GM23338 (cell line): ENCODE measurements at regions not wholly inside any gene's neighbourhood (a gene's known extent, or its start where the extent isn't known, plus 50 kb on each side); places are given as distances from the start of the nearest gene placed in this dataset.

Experiments
- ATAC-seq: fragments of 200-7000 bp; cut with Tn5 transposase; 3 replicates; pipeline ENCODE4 v1.9.1; 2020
- DNase-seq: peaks from one replicate; pipeline ENCODE4 v3.0.0-alpha.2; 2015; ENCODE audit warnings: low spot score
- H2AFZ ChIP-seq: fragments of 200-600 bp; sonication (generic); 2 replicates; pipeline ENCODE4 v1.8.0; 2016; ENCODE audit warnings: antibody characterized with exemption, mild to moderate bottlenecking, moderate library complexity
- H3F3A ChIP-seq: fragments of 200-600 bp; sonication (generic); replicated peaks from 2 replicates; pipeline ENCODE4 v1.8.0; 2017; ENCODE audit warnings: antibody characterized with exemption, mixed run types, low read depth
- H3K27ac ChIP-seq: fragments of 200-600 bp; sonication (generic); 2 replicates; pipeline ENCODE4 v1.6.1; 2016; ENCODE audit warnings: low read depth
- H3K27me3 ChIP-seq: fragments of 200-600 bp; sonication (generic); 2 replicates; pipeline ENCODE4 v1.8.0; 2016; ENCODE audit warnings: mild to moderate bottlenecking, mixed run types, moderate library complexity; ENCODE audit not compliant: insufficient read depth
- H3K36me3 ChIP-seq: fragments of 200-600 bp; sonication (generic); 2 replicates; pipeline ENCODE4 v1.8.0; 2016; ENCODE audit warnings: mild to moderate bottlenecking; ENCODE audit not compliant: insufficient read depth
- H3K4me1 ChIP-seq: fragments of 200-600 bp; sonication (generic); 2 replicates; pipeline ENCODE4 v1.8.0; 2016; ENCODE audit warnings: mild to moderate bottlenecking, moderate library complexity; ENCODE audit not compliant: insufficient read depth
- H3K4me2 ChIP-seq: fragments of 200-600 bp; sonication (generic); 2 replicates; pipeline ENCODE4 v1.7.1; 2017; ENCODE audit warnings: mixed run types
- H3K4me3 ChIP-seq: fragments of 200-600 bp; sonication (generic); 2 replicates; pipeline ENCODE4 v1.6.1; 2016; ENCODE audit warnings: mixed run types
- H3K79me2 ChIP-seq: fragments of 200-600 bp; sonication (generic); replicated peaks from 2 replicates; pipeline ENCODE4 v1.8.0; 2017; ENCODE audit warnings: mild to moderate bottlenecking; ENCODE audit not compliant: insufficient read depth
- H3K9me2 ChIP-seq: fragments of 200-600 bp; sonication (generic); 2 replicates; pipeline ENCODE4 v1.8.0; 2017; ENCODE audit not compliant: insufficient read depth
- H4K20me1 ChIP-seq: fragments of 200-600 bp; sonication (generic); replicated peaks from 2 replicates; pipeline ENCODE4 v1.8.0; 2017; ENCODE audit warnings: mild to moderate bottlenecking; ENCODE audit not compliant: insufficient read depth
- H3K27ac Mint-ChIP-seq: 2 replicates; pipeline ENCODE4 v1.8.0; 2020; ENCODE audit warnings: inconsistent platforms, mild to moderate bottlenecking, moderate library complexity, mixed read lengths
- H3K27me3 Mint-ChIP-seq: 3 replicates; pipeline ENCODE4 v1.8.0; 2022; ENCODE audit warnings: low read depth, mild to moderate bottlenecking, moderate library complexity, mixed read lengths, inconsistent platforms; ENCODE audit not compliant: insufficient read depth, poor library complexity
- H3K36me3 Mint-ChIP-seq: 3 replicates; pipeline ENCODE4 v1.8.0; 2021; ENCODE audit warnings: low read depth, mild to moderate bottlenecking, inconsistent platforms, moderate library complexity, mixed read lengths
- H3K4me1 Mint-ChIP-seq: 3 replicates; pipeline ENCODE4 v1.8.0; 2020; ENCODE audit warnings: mild to moderate bottlenecking, inconsistent platforms, mixed read lengths
- H3K4me3 Mint-ChIP-seq: 3 replicates; pipeline ENCODE4 v1.8.0; 2021; ENCODE audit warnings: moderate library complexity, mild to moderate bottlenecking, inconsistent platforms, mixed read lengths
- H3K9me3 Mint-ChIP-seq: 3 replicates; pipeline ENCODE4 v1.8.0; 2020; ENCODE audit warnings: moderate library complexity, mild to moderate bottlenecking, inconsistent platforms, mixed read lengths
- CREB1 ChIP-seq: fragments of 250-450 bp; sonication (Bioruptor Pico); IDR thresholded peaks from 2 replicates; pipeline ENCODE4 v1.5.0; 2020; ENCODE audit warnings: low read depth, mild to moderate bottlenecking, moderate library complexity
- CTCF ChIP-seq, 2 experiments: fragments of 200-600 bp in 1 of 2; sonication (generic) in 1 of 2; conservative IDR thresholded peaks; 2 replicates each; pipeline versions ENCODE4 v1.5.1 to v1.6.1; 2016 to 2017; ENCODE audit warnings: antibody characterized with exemption in 2 of 2, low read depth in 2 of 2, mild to moderate bottlenecking in 2 of 2, moderate library complexity in 1 of 2
- EZH2 ChIP-seq: fragments of 200-600 bp; sonication (generic); IDR thresholded peaks from one replicate; pipeline ENCODE4 v1.8.0; 2017; ENCODE audit warnings: antibody characterized with exemption, mild to moderate bottlenecking, low read depth; ENCODE audit not compliant: unreplicated experiment
- EZH2phosphoT487 ChIP-seq: fragments of 200-600 bp; sonication (generic); IDR thresholded peaks from one replicate; pipeline ENCODE4 v1.8.1; 2018; ENCODE audit warnings: antibody characterized with exemption; ENCODE audit not compliant: unreplicated experiment
- JUNB ChIP-seq: IDR thresholded peaks from one replicate; pipeline ENCODE4 v1.6.1; 2016; ENCODE audit warnings: antibody characterized with exemption; ENCODE audit not compliant: unreplicated experiment
- NANOG ChIP-seq: IDR thresholded peaks from 2 replicates; pipeline ENCODE4 v1.6.1; 2016; ENCODE audit warnings: antibody characterized with exemption, borderline replicate concordance
- POLR2AphosphoS5 ChIP-seq: IDR thresholded peaks from 2 replicates; pipeline ENCODE4 v1.6.1; 2016; ENCODE audit warnings: antibody characterized with exemption, low read depth
- STAT1 ChIP-seq: IDR thresholded peaks from one replicate; pipeline ENCODE4 v1.6.1; 2016; ENCODE audit warnings: antibody characterized with exemption; ENCODE audit not compliant: unreplicated experiment
- ZNF114 ChIP-seq: fragments of 250-450 bp; sonication (Bioruptor Pico); IDR thresholded peaks from 2 replicates; pipeline ENCODE4 v1.5.0; 2020; ENCODE audit warnings: mild to moderate bottlenecking, moderate library complexity
- ZNF331 ChIP-seq: fragments of 250-450 bp; sonication (Bioruptor Pico); IDR thresholded peaks from 2 replicates; pipeline ENCODE4 v1.5.0; 2020; ENCODE audit warnings: low read depth, mild to moderate bottlenecking, moderate library complexity
- TF ChIP-seq, protein P1 (sequence below): IDR thresholded peaks from 2 replicates; pipeline ENCODE4 v1.6.1; 2016; ENCODE audit warnings: antibody characterized with exemption
- TF ChIP-seq, protein P2 (sequence below): IDR thresholded peaks from one replicate; pipeline ENCODE4 v1.6.1; 2018; ENCODE audit warnings: antibody characterized with exemption; ENCODE audit not compliant: unreplicated experiment
- TF ChIP-seq, protein P3 (sequence below): fragments of 250-450 bp; sonication (Bioruptor Pico); IDR thresholded peaks from 2 replicates; pipeline ENCODE4 v1.5.0; 2020; ENCODE audit warnings: mild to moderate bottlenecking, moderate library complexity

DNA sequence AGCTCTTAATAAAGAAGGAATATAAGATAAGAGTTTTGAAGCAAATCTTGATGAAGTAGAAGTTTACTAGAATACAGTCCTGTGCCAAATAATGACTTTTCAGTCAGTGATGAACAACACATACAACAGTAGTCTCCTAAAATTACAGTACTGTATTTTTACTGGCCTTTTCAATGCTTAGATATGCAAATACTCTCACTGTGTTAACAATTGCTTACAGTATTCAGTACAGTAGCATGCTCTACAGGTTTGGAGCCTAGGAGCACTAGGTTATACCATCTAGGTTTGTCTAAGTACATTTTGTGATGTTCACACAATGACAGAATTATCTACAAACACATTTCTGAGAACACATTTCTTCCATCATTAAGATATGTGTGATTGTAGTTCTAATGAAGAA lies 316.7 kb upstream of the KLHL1 start:
- Mint-ChIP-seq H3K36me3 (no peaks in the 10 kb centered on the region), H3K9me3 (no peaks in the 10 kb centered on the region), H3K4me1 (peaks cover 10% of the 10 kb centered on the region), H3K4me3 (no peak overlapping the region), H3K27me3 (no peaks in the 10 kb centered on the region), H3K27ac (no peak overlapping the region)
- Histone ChIP-seq H3K27me3 (no peaks in the 10 kb centered on the region), H3K4me2 (0 out of 2 replicates have a peak overlapping the region, but pooled peaks have one; percentile 4), H4K20me1 (no peaks in the 10 kb centered on the region), H3F3A (no peaks in the 10 kb centered on the region), H3K36me3 (no peaks in the 10 kb centered on the region), H3K9me2 (no peaks in the 10 kb centered on the region), H3K79me2 (no peaks in the 10 kb centered on the region), H3K4me1 (peaks cover 8% of the 10 kb centered on the region; the same call in 1 of the 2 replicates), H3K4me3 (no peak overlapping the region), H2AFZ (no peak overlapping the region; the same call in 1 of the 2 replicates), H3K27ac (peak overlapping the region; percentile 33; the same call in 1 of the 2 replicates)
- DNase-seq, result no peak
- no peak for ATAC-seq
- TF ChIP-seq ZNF114, result no peak
- TF ChIP-seq CTCF (conservative IDR thresholded peaks at IDR 0.05; ENCODE audit: low read depth in 2 of 2), result no peak
- TF ChIP-seq NANOG, result no peak
- no peak for TF ChIP-seq CREB1 (CRISPR knock-in tag)
- no peak for TF ChIP-seq EZH2phosphoT487
- TF ChIP-seq, protein P1, sequence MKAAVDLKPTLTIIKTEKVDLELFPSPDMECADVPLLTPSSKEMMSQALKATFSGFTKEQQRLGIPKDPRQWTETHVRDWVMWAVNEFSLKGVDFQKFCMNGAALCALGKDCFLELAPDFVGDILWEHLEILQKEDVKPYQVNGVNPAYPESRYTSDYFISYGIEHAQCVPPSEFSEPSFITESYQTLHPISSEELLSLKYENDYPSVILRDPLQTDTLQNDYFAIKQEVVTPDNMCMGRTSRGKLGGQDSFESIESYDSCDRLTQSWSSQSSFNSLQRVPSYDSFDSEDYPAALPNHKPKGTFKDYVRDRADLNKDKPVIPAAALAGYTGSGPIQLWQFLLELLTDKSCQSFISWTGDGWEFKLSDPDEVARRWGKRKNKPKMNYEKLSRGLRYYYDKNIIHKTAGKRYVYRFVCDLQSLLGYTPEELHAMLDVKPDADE, result no peak
- TF ChIP-seq, protein P2, sequence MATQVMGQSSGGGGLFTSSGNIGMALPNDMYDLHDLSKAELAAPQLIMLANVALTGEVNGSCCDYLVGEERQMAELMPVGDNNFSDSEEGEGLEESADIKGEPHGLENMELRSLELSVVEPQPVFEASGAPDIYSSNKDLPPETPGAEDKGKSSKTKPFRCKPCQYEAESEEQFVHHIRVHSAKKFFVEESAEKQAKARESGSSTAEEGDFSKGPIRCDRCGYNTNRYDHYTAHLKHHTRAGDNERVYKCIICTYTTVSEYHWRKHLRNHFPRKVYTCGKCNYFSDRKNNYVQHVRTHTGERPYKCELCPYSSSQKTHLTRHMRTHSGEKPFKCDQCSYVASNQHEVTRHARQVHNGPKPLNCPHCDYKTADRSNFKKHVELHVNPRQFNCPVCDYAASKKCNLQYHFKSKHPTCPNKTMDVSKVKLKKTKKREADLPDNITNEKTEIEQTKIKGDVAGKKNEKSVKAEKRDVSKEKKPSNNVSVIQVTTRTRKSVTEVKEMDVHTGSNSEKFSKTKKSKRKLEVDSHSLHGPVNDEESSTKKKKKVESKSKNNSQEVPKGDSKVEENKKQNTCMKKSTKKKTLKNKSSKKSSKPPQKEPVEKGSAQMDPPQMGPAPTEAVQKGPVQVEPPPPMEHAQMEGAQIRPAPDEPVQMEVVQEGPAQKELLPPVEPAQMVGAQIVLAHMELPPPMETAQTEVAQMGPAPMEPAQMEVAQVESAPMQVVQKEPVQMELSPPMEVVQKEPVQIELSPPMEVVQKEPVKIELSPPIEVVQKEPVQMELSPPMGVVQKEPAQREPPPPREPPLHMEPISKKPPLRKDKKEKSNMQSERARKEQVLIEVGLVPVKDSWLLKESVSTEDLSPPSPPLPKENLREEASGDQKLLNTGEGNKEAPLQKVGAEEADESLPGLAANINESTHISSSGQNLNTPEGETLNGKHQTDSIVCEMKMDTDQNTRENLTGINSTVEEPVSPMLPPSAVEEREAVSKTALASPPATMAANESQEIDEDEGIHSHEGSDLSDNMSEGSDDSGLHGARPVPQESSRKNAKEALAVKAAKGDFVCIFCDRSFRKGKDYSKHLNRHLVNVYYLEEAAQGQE, result no peak
- TF ChIP-seq, protein P3, sequence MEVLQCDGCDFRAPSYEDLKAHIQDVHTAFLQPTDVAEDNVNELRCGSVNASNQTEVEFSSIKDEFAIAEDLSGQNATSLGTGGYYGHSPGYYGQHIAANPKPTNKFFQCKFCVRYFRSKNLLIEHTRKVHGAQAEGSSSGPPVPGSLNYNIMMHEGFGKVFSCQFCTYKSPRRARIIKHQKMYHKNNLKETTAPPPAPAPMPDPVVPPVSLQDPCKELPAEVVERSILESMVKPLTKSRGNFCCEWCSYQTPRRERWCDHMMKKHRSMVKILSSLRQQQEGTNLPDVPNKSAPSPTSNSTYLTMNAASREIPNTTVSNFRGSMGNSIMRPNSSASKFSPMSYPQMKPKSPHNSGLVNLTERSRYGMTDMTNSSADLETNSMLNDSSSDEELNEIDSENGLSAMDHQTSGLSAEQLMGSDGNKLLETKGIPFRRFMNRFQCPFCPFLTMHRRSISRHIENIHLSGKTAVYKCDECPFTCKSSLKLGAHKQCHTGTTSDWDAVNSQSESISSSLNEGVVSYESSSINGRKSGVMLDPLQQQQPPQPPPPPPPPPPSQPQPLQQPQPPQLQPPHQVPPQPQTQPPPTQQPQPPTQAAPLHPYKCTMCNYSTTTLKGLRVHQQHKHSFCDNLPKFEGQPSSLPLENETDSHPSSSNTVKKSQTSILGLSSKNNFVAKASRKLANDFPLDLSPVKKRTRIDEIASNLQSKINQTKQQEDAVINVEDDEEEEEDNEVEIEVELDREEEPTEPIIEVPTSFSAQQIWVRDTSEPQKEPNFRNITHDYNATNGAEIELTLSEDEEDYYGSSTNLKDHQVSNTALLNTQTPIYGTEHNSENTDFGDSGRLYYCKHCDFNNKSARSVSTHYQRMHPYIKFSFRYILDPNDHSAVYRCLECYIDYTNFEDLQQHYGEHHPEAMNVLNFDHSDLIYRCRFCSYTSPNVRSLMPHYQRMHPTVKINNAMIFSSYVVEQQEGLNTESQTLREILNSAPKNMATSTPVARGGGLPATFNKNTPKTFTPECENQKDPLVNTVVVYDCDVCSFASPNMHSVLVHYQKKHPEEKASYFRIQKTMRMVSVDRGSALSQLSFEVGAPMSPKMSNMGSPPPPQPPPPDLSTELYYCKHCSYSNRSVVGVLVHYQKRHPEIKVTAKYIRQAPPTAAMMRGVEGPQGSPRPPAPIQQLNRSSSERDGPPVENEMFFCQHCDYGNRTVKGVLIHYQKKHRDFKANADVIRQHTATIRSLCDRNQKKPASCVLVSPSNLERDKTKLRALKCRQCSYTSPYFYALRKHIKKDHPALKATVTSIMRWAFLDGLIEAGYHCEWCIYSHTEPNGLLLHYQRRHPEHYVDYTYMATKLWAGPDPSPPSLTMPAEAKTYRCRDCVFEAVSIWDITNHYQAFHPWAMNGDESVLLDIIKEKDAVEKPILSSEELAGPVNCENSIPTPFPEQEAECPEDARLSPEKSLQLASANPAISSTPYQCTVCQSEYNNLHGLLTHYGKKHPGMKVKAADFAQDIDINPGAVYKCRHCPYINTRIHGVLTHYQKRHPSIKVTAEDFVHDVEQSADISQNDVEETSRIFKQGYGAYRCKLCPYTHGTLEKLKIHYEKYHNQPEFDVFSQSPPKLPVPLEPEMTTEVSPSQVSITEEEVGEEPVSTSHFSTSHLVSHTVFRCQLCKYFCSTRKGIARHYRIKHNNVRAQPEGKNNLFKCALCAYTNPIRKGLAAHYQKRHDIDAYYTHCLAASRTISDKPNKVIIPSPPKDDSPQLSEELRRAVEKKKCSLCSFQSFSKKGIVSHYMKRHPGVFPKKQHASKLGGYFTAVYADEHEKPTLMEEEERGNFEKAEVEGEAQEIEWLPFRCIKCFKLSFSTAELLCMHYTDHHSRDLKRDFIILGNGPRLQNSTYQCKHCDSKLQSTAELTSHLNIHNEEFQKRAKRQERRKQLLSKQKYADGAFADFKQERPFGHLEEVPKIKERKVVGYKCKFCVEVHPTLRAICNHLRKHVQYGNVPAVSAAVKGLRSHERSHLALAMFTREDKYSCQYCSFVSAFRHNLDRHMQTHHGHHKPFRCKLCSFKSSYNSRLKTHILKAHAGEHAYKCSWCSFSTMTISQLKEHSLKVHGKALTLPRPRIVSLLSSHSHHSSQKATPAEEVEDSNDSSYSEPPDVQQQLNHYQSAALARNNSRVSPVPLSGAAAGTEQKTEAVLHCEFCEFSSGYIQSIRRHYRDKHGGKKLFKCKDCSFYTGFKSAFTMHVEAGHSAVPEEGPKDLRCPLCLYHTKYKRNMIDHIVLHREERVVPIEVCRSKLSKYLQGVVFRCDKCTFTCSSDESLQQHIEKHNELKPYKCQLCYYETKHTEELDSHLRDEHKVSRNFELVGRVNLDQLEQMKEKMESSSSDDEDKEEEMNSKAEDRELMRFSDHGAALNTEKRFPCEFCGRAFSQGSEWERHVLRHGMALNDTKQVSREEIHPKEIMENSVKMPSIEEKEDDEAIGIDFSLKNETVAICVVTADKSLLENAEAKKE (CRISPR knock-in tag), result no peak
- no peak for TF ChIP-seq EZH2
- no peak for TF ChIP-seq ZNF331 (CRISPR knock-in tag)
- no peak for TF ChIP-seq JUNB
- TF ChIP-seq STAT1, result no peak
- no peak for TF ChIP-seq POLR2AphosphoS5
